Activated naive CD8-positive, alpha-beta T cell (primary cell): ENCODE measurements at regions not wholly inside any gene's neighbourhood (a gene's known extent, or its start where the extent isn't known, plus 50 kb on each side); places are given as distances from the start of the nearest gene placed in this dataset.

ENCODE experiments used
- H3K27ac Mint-ChIP-seq: one replicate; pipeline ENCODE4 v1.8.0; 2021; ENCODE audit warnings: mixed read lengths
- H3K27me3 Mint-ChIP-seq: one replicate; pipeline ENCODE4 v1.8.0; 2021; ENCODE audit warnings: mixed read lengths
- H3K36me3 Mint-ChIP-seq: one replicate; pipeline ENCODE4 v1.8.0; 2021; ENCODE audit warnings: mixed read lengths
- H3K4me1 Mint-ChIP-seq: one replicate; pipeline ENCODE4 v1.8.0; 2021; ENCODE audit warnings: low read depth, mixed read lengths
- H3K4me3 Mint-ChIP-seq: one replicate; pipeline ENCODE4 v1.8.0; 2021; ENCODE audit warnings: mild to moderate bottlenecking, mixed read lengths
- H3K9me3 Mint-ChIP-seq: one replicate; pipeline ENCODE4 v1.8.0; 2021; ENCODE audit warnings: low read depth, mixed read lengths

- Mint-ChIP-seq H3K36me3 (no peaks in the 10 kb centered on the region), H3K27me3 (no peaks in the 10 kb centered on the region), H3K4me1 (no peaks in the 10 kb centered on the region), H3K27ac (no peak overlapping the region), H3K9me3 (no peaks in the 10 kb centered on the region), H3K4me3 (no peak overlapping the region)
Measured at GRCh38 chr6:88558981-88559380, 392.8 kb upstream of the CNR1 start.

DNA sequence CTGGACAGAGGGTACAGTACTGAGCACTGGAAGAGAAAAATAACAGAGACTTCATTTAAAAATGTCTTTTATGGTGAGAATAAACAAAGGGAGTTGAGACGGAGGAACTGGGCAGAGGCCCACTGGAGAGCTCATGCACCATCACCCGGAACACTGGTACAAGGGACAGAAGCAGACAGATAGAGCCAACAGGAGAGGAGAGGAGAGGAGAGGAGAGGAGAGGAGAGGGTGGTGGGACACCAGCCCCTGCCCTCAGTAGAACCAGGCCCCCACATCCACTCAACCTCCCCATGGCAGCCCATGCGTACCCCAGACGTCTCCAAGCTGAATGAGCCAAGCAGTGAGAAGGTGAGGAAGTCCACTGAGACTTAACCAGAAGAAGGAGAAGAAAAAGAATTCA lies 390.5 kb upstream of the CNR1 start:
- Mint-ChIP-seq H3K27me3 (no peaks in the 10 kb centered on the region), H3K4me1 (no peaks in the 10 kb centered on the region), H3K9me3 (no peaks in the 10 kb centered on the region), H3K27ac (no peak overlapping the region), H3K36me3 (no peaks in the 10 kb centered on the region), H3K4me3 (no peak overlapping the region)

DNA sequence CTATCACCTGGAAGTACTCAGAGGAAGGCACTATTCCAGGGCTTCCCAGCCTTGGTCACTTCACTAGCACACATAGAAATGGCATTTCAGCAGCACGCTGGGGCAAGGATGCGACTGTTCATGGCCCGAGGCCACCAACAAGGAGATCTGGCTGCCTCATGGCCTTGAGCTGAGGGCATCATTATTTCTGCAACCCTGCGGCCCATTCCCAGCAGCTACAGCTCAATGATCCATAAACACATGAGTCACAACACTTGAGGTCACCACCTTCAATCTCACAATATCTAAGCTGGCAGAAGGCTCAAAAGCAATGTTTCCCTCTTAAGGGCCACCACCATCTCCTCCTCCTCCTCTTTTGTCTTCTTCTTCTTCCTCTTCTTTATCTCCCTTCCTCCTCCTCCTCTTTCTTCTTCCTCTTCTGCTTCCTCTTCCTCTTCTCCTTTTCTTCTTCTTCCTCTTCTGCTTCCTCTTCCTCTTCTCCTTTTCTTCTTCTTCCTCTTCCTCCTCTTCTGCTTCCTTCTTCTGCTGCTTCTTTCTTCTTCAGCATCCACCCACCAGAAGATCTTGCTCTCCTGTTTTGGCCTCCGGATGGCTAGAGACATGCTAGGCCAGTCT lies 382.9 kb upstream of the CNR1 start:
- no peak overlapping the region for H3K4me3 Mint-ChIP-seq
- peaks cover 3% of the 10 kb centered on the region for H3K27me3 Mint-ChIP-seq
- H3K36me3 Mint-ChIP-seq, result no peaks in the 10 kb centered on the region
- peaks cover 8% of the 10 kb centered on the region for H3K9me3 Mint-ChIP-seq
- peaks cover 2% of the 10 kb centered on the region for H3K4me1 Mint-ChIP-seq
- H3K27ac Mint-ChIP-seq, result no peak overlapping the region

DNA sequence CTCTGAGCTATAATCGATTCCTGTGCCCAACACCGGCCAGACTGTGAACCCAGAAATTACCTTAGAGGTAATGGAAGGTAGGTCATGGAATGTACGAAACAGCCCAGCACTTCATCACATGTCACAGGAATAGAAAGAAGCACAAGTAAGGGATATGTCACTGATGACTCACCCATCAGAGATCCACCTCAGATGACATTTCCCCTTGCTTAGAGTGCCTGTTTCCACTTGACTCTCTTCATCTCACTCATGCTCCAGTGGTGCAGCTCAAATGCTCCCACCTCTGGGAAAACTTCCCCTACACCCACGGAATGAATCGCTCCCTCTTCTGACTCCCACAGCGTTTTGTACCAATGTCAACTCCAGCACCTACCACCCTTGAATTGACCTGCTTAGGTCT lies 381.6 kb upstream of the CNR1 start:
- Mint-ChIP-seq H3K27ac (peak overlapping the region; percentile 36), H3K4me1 (peaks cover 2% of the 10 kb centered on the region), H3K27me3 (peaks cover 3% of the 10 kb centered on the region), H3K4me3 (no peak overlapping the region), H3K36me3 (no peaks in the 10 kb centered on the region), H3K9me3 (peaks cover 8% of the 10 kb centered on the region)

DNA sequence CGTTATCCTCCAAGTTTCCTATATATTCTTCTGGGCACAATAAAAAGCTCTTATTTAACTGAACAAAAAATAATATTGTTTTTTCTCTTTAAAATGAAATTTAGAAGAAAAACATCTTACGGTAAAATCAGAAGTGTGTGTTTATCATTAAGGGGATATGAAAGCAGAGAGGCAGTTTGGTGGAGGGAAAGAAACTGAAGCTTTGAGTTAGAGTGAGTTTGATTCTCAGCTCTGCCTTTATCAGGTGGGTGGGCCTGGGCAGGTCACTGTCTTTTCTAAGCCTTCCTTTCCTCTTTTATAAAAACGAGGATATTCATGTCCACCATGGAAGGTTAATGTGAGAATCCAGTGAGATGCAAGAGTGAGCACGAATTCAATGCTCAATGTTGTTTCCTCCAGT lies 379.8 kb upstream of the CNR1 start:
- peaks cover 3% of the 10 kb centered on the region for H3K27me3 Mint-ChIP-seq
- no peak overlapping the region for H3K27ac Mint-ChIP-seq
- H3K9me3 Mint-ChIP-seq, result peaks cover 8% of the 10 kb centered on the region
- no peaks in the 10 kb centered on the region for H3K36me3 Mint-ChIP-seq
- peaks cover 2% of the 10 kb centered on the region for H3K4me1 Mint-ChIP-seq
- H3K4me3 Mint-ChIP-seq, result no peak overlapping the region

GRCh38 chr6:88544986-88545612 lies 379.0 kb upstream of the CNR1 start:
- H3K9me3 Mint-ChIP-seq, result peaks cover 8% of the 10 kb centered on the region
- no peak overlapping the region for H3K4me3 Mint-ChIP-seq
- no peak overlapping the region for H3K27ac Mint-ChIP-seq
- H3K4me1 Mint-ChIP-seq, result peaks cover 2% of the 10 kb centered on the region
- H3K36me3 Mint-ChIP-seq, result no peaks in the 10 kb centered on the region
- H3K27me3 Mint-ChIP-seq, result peaks cover 3% of the 10 kb centered on the region

GRCh38 chr6:88539295-88539764 lies 373.2 kb upstream of the CNR1 start:
- H3K36me3 Mint-ChIP-seq, result no peaks in the 10 kb centered on the region
- no peaks in the 10 kb centered on the region for H3K4me1 Mint-ChIP-seq
- no peaks in the 10 kb centered on the region for H3K9me3 Mint-ChIP-seq

GRCh38 chr6:88538840-88539239 lies 372.7 kb upstream of the CNR1 start:
- Mint-ChIP-seq H3K27me3 (peaks cover 23% of the 10 kb centered on the region), H3K4me3 (no peak overlapping the region), H3K9me3 (no peaks in the 10 kb centered on the region), H3K4me1 (no peaks in the 10 kb centered on the region), H3K36me3 (no peaks in the 10 kb centered on the region), H3K27ac (no peak overlapping the region)

More at GRCh38 chr6:88539295-88539764, 373.2 kb upstream of the CNR1 start:
- H3K27ac Mint-ChIP-seq, result no peak overlapping the region
- H3K4me3 Mint-ChIP-seq, result no peak overlapping the region
- H3K27me3 Mint-ChIP-seq, result peaks cover 21% of the 10 kb centered on the region

- Mint-ChIP-seq H3K27ac (no peak overlapping the region), H3K4me3 (no peak overlapping the region), H3K9me3 (no peaks in the 10 kb centered on the region), H3K36me3 (no peaks in the 10 kb centered on the region), H3K4me1 (no peaks in the 10 kb centered on the region), H3K27me3 (peaks cover 23% of the 10 kb centered on the region)
Measured at GRCh38 chr6:88538130-88538706, 372.1 kb upstream of the CNR1 start.

- no peaks in the 10 kb centered on the region for H3K36me3 Mint-ChIP-seq
- H3K4me3 Mint-ChIP-seq, result no peak overlapping the region
- H3K27me3 Mint-ChIP-seq, result peaks cover 23% of the 10 kb centered on the region
- no peaks in the 10 kb centered on the region for H3K4me1 Mint-ChIP-seq
- H3K27ac Mint-ChIP-seq, result no peak overlapping the region
- no peaks in the 10 kb centered on the region for H3K9me3 Mint-ChIP-seq
Measured at GRCh38 chr6:88536071-88536625, 370.0 kb upstream of the CNR1 start.

- Mint-ChIP-seq H3K4me1 (no peaks in the 10 kb centered on the region), H3K27me3 (peaks cover 23% of the 10 kb centered on the region)
Measured at GRCh38 chr6:88535306-88535705, 369.2 kb upstream of the CNR1 start.

DNA sequence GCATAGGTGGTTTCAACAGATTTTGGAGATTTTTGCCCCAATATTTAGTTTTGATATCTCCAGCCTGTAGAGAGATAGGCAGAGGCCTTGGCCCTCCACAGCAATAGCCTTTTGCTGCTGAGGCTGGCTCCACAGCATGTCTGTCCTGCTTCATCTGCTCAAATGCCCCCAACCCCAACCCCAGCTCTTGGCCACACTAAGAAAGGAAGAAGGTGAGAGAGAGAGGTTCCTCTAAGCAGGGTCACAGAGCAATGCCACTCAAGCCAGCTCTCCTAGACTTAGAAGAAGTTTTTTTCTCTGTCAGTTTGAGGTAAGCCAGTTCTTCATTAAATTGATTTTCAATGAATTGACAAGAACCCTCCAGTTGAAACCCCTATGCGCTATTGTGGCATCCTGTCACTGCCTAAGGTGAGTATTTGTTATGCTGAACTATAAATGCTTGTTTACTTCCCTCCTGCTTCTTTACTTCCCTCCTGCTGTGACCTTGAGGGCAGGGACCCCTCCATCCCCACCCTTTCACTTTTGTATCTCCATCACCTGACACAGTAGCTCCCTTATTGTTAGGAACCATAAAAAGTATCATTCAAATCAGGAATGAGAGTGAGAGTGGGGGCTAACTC lies 366.2 kb upstream of the CNR1 start:
- H3K9me3 Mint-ChIP-seq, result no peaks in the 10 kb centered on the region
- H3K36me3 Mint-ChIP-seq, result no peaks in the 10 kb centered on the region
- peaks cover 20% of the 10 kb centered on the region for H3K27me3 Mint-ChIP-seq
- no peak overlapping the region for H3K4me3 Mint-ChIP-seq
- H3K27ac Mint-ChIP-seq, result no peak overlapping the region
- no peaks in the 10 kb centered on the region for H3K4me1 Mint-ChIP-seq

More at GRCh38 chr6:88535306-88535705, 369.2 kb upstream of the CNR1 start:
- Mint-ChIP-seq H3K27ac (no peak overlapping the region), H3K4me3 (no peak overlapping the region), H3K9me3 (no peaks in the 10 kb centered on the region), H3K36me3 (no peaks in the 10 kb centered on the region)

GRCh38 chr6:88529726-88530125 lies 363.6 kb upstream of the CNR1 start:
- Mint-ChIP-seq H3K4me1 (no peaks in the 10 kb centered on the region), H3K27me3 (peaks cover 5% of the 10 kb centered on the region), H3K27ac (no peak overlapping the region), H3K4me3 (no peak overlapping the region), H3K36me3 (no peaks in the 10 kb centered on the region), H3K9me3 (no peaks in the 10 kb centered on the region)

DNA sequence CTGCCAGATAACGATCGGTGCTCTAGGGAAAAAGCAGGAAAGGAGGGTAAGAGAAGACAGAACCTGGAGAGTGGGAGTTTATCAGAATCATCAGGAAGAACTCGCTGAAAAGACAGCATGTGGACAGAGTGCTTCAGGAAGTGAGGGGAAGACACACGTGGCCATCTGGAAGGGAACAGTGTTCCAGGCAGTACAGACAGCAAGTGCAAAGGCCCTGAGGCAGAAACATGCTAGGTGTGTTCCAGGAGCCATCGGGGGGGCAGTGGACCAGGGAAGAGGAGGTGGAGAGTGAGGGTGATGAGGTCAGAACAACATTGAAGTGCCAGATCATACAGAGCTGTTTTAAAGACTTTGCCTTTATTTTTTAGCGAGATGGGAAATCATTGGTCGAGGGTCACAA lies 354.3 kb upstream of the CNR1 start:
- no peaks in the 10 kb centered on the region for H3K27me3 Mint-ChIP-seq
- no peaks in the 10 kb centered on the region for H3K36me3 Mint-ChIP-seq
- no peak overlapping the region for H3K4me3 Mint-ChIP-seq
- H3K4me1 Mint-ChIP-seq, result no peaks in the 10 kb centered on the region
- no peaks in the 10 kb centered on the region for H3K9me3 Mint-ChIP-seq
- no peak overlapping the region for H3K27ac Mint-ChIP-seq

- Mint-ChIP-seq H3K4me3 (no peak overlapping the region), H3K36me3 (no peaks in the 10 kb centered on the region), H3K9me3 (no peaks in the 10 kb centered on the region), H3K4me1 (no peaks in the 10 kb centered on the region), H3K27me3 (peaks cover 1% of the 10 kb centered on the region), H3K27ac (no peak overlapping the region)
Measured at GRCh38 chr6:88520017-88520338, 353.8 kb upstream of the CNR1 start.
